Adrenal gland (tissue), 5 donors: ENCODE measurements at regions not wholly inside any gene's neighbourhood (a gene's known extent, or its start where the extent isn't known, plus 50 kb on each side); places are given as distances from the start of the nearest gene placed in this dataset.

Experiments used
- POLR2A ChIP-seq, 2 donors: fragments of 450-650 bp; IDR thresholded peaks; one replicate each; pipeline ENCODE4 v1.6.1; 2017; ENCODE audit warnings: antibody characterized with exemption in 2 of 2, mild to moderate bottlenecking in 2 of 2, moderate library complexity in 1 of 2
- TF ChIP-seq, protein P1 (sequence below), 6 experiments: fragments of 450-650 bp in 4 of 6; fragments of 200-600 bp in 2 of 6; sonication (generic) in 1 of 6; IDR thresholded peaks; 1 replicate in 5 of 6; 2 replicates in 1 of 6; pipeline versions ENCODE4 v1.5.1 to v1.8.0; 2016 to 2021; ENCODE audit warnings: antibody characterized with exemption in 6 of 6, mild to moderate bottlenecking in 2 of 6, moderate library complexity in 1 of 6
- donor health status: DM: no; HTN: no; CAD: no.

DNA sequence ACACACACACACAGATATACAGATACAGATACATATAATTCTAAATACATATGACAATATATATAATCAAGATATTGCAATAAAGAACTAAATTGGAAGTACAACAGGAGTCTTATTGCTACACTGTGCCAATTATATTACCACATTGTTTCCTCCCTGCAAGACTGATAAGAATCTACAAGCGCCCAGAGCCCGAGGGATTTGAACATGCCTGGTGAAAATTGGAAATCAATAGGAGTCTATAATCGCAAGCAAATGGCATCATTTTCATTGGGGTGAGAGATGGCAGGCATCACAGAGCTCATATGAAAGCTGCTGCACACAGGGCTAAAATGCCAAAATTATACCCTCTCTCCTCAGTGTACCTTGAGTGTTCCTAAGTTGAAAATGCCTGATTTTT lies 152.9 kb upstream of the PTBP2 start:
- TF ChIP-seq, protein P1, sequence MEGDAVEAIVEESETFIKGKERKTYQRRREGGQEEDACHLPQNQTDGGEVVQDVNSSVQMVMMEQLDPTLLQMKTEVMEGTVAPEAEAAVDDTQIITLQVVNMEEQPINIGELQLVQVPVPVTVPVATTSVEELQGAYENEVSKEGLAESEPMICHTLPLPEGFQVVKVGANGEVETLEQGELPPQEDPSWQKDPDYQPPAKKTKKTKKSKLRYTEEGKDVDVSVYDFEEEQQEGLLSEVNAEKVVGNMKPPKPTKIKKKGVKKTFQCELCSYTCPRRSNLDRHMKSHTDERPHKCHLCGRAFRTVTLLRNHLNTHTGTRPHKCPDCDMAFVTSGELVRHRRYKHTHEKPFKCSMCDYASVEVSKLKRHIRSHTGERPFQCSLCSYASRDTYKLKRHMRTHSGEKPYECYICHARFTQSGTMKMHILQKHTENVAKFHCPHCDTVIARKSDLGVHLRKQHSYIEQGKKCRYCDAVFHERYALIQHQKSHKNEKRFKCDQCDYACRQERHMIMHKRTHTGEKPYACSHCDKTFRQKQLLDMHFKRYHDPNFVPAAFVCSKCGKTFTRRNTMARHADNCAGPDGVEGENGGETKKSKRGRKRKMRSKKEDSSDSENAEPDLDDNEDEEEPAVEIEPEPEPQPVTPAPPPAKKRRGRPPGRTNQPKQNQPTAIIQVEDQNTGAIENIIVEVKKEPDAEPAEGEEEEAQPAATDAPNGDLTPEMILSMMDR (IDR thresholded peaks at IDR 0.05) = no peak
- TF ChIP-seq POLR2A (IDR thresholded peaks at IDR 0.05) = no peak
